H9 (cell line): ENCODE measurements at regions not wholly inside any gene's neighbourhood (a gene's known extent, or its start where the extent isn't known, plus 50 kb on each side); places are given as distances from the start of the nearest gene placed in this dataset.

Experiments
- DNase-seq: peaks from one replicate; pipeline ENCODE4 v3.0.0-alpha.2; 2017
- H2AFZ ChIP-seq: one replicate; pipeline ENCODE4 v1.6.1; 2013; ENCODE audit warnings: mild to moderate bottlenecking, low read length, control low read depth, moderate library complexity
- H2AK5ac ChIP-seq: 2 replicates; pipeline ENCODE4 v1.6.1; 2013; ENCODE audit warnings: low read length, control low read depth, mixed read lengths; ENCODE audit not compliant: insufficient read length
- H2BK120ac ChIP-seq: one replicate; pipeline ENCODE4 v1.6.1; 2013; ENCODE audit warnings: low read depth, mild to moderate bottlenecking, low read length, control low read depth, inconsistent platforms; ENCODE audit not compliant: poor library complexity, severe bottlenecking
- H2BK12ac ChIP-seq: 2 replicates; pipeline ENCODE4 v1.6.1; 2013; ENCODE audit warnings: low read length, control low read depth, mixed read lengths, low read depth; ENCODE audit not compliant: insufficient read length
- H2BK15ac ChIP-seq: 2 replicates; pipeline ENCODE4 v1.6.1; 2013; ENCODE audit warnings: low read depth, low read length, control low read depth
- H2BK20ac ChIP-seq: one replicate; pipeline ENCODE4 v1.6.1; 2013; ENCODE audit warnings: low read depth, mild to moderate bottlenecking, low read length, control low read depth, inconsistent platforms; ENCODE audit not compliant: poor library complexity, severe bottlenecking
- H2BK5ac ChIP-seq: 2 replicates; pipeline ENCODE4 v1.6.1; 2013; ENCODE audit warnings: low read length, control low read depth, mixed read lengths; ENCODE audit not compliant: insufficient read length
- H3K14ac ChIP-seq: 2 replicates; pipeline ENCODE4 v1.6.1; 2013; ENCODE audit warnings: low read length, control low read depth; ENCODE audit not compliant: insufficient read depth
- H3K18ac ChIP-seq: 2 replicates; pipeline ENCODE4 v1.6.1; 2013; ENCODE audit warnings: low read depth, mild to moderate bottlenecking, mixed read lengths, low read length, control low read depth; ENCODE audit not compliant: insufficient read length
- H3K23ac ChIP-seq: 2 replicates; pipeline ENCODE4 v1.6.1; 2013; ENCODE audit warnings: low read length, control low read depth, mixed read lengths, low read depth; ENCODE audit not compliant: insufficient read length
- H3K23me2 ChIP-seq: 2 replicates; pipeline ENCODE4 v1.6.1; 2013; ENCODE audit warnings: low read depth, mild to moderate bottlenecking, mixed read lengths, low read length, control low read depth; ENCODE audit not compliant: insufficient read length, poor library complexity, severe bottlenecking
- H3K27ac ChIP-seq: 2 replicates; pipeline ENCODE4 v1.5.1; 2013; ENCODE audit warnings: low read length, control low read depth, mixed read lengths, low read depth; ENCODE audit not compliant: insufficient read length
- H3K27me3 ChIP-seq: 2 replicates; pipeline ENCODE4 v1.6.1; 2013; ENCODE audit warnings: low read length, control low read depth, inconsistent platforms; ENCODE audit not compliant: insufficient read depth
- H3K4ac ChIP-seq: 2 replicates; pipeline ENCODE4 v1.6.1; 2013; ENCODE audit warnings: low read depth, mild to moderate bottlenecking, control low read depth, inconsistent platforms, low read length, moderate library complexity
- H3K4me1 ChIP-seq: 2 replicates; pipeline ENCODE4 v1.6.1; 2013; ENCODE audit warnings: low read length, control low read depth, inconsistent platforms; ENCODE audit not compliant: insufficient read depth
- H3K4me2 ChIP-seq: 2 replicates; pipeline ENCODE4 v1.6.1; 2013; ENCODE audit warnings: low read length, control low read depth, mixed read lengths; ENCODE audit not compliant: insufficient read length, insufficient read depth
- H3K56ac ChIP-seq: 2 replicates; pipeline ENCODE4 v1.6.1; 2013; ENCODE audit warnings: low read depth, mild to moderate bottlenecking, mixed read lengths, low read length, control low read depth; ENCODE audit not compliant: insufficient read length
- H3K79me1 ChIP-seq: 2 replicates; pipeline ENCODE4 v1.6.1; 2013; ENCODE audit warnings: low read depth, mild to moderate bottlenecking, moderate library complexity, low read length, control low read depth, inconsistent platforms; ENCODE audit not compliant: insufficient read depth, poor library complexity, severe bottlenecking
- H3K79me2 ChIP-seq: 2 replicates; pipeline ENCODE4 v1.6.1; 2013; ENCODE audit warnings: low read length, control low read depth, inconsistent platforms; ENCODE audit not compliant: insufficient read depth
- H3K9ac ChIP-seq: 2 replicates; pipeline ENCODE4 v1.6.1; 2013; ENCODE audit warnings: low read length, control low read depth, mixed read lengths; ENCODE audit not compliant: insufficient read length; ENCODE audit errors: extremely low read depth
- H3K9me3 ChIP-seq: one replicate; pipeline ENCODE4 v1.6.1; 2013; ENCODE audit warnings: low read depth, low read length, inconsistent platforms; ENCODE audit not compliant: control insufficient read depth
- H3T11ph ChIP-seq: one replicate; pipeline ENCODE4 v1.6.1; 2013; ENCODE audit warnings: mild to moderate bottlenecking, low read length, control low read depth, inconsistent platforms
- H4K20me1 ChIP-seq: one replicate; pipeline ENCODE4 v1.6.1; 2013; ENCODE audit not compliant: control insufficient read depth, insufficient read length, insufficient read depth
- H4K5ac ChIP-seq: 2 replicates; pipeline ENCODE4 v1.6.1; 2013; ENCODE audit warnings: low read depth, mild to moderate bottlenecking, mixed read lengths, low read length, control low read depth; ENCODE audit not compliant: insufficient read length
- H4K8ac ChIP-seq: replicated peaks from 2 replicates; pipeline ENCODE4 v1.6.1; 2013; ENCODE audit warnings: low read length, control low read depth, mixed read lengths, low read depth; ENCODE audit not compliant: insufficient read length
- H4K91ac ChIP-seq: 2 replicates; pipeline ENCODE4 v1.6.1; 2013; ENCODE audit warnings: low read depth, mild to moderate bottlenecking, moderate library complexity, mixed read lengths, low read length, control low read depth; ENCODE audit not compliant: insufficient read length
- H3K27ac Mint-ChIP-seq, 3 experiments: 2 replicates in 2 of 3; 3 replicates in 1 of 3; pipeline ENCODE4 v1.8.0; 2020 to 2021; ENCODE audit warnings: mixed read lengths in 3 of 3, mild to moderate bottlenecking in 1 of 3, moderate library complexity in 1 of 3
- H3K27me3 Mint-ChIP-seq: 2 replicates; pipeline ENCODE4 v1.8.0; 2021; ENCODE audit warnings: low read depth, mild to moderate bottlenecking, moderate library complexity, mixed read lengths
- H3K36me3 Mint-ChIP-seq, 3 experiments: 2 replicates in 2 of 3; 3 replicates in 1 of 3; pipeline ENCODE4 v1.8.0; 2020 to 2021; ENCODE audit warnings: low read depth in 3 of 3, mixed read lengths in 3 of 3; ENCODE audit not compliant: insufficient read depth in 1 of 3
- H3K4me1 Mint-ChIP-seq, 2 experiments: 2 replicates each; pipeline ENCODE4 v1.8.0; 2020; ENCODE audit warnings: mixed read lengths in 2 of 2
- H3K4me3 Mint-ChIP-seq, 2 experiments: 2 replicates in 1 of 2; 3 replicates in 1 of 2; pipeline ENCODE4 v1.8.0; 2020 to 2021; ENCODE audit warnings: mild to moderate bottlenecking in 2 of 2, mixed read lengths in 2 of 2, moderate library complexity in 1 of 2
- H3K9me3 Mint-ChIP-seq, 2 experiments: 2 replicates in 1 of 2; 3 replicates in 1 of 2; pipeline ENCODE4 v1.8.0; 2020; ENCODE audit warnings: mild to moderate bottlenecking in 2 of 2, mixed read lengths in 2 of 2, moderate library complexity in 1 of 2
- WGBS: extraction: QIAGEN DNeasy Blood & Tissue Kit; methylation state at CpG from one replicate; pipeline ENCODE4 v1.1.7; 2013; ENCODE audit warnings: missing lambda C conversion rate, low lambda C conversion rate, mixed read lengths; ENCODE audit not compliant: insufficient read length; ENCODE audit errors: extremely low coverage; 5-methylcytosine and 5-hydroxymethylcytosine counted together
- TF ChIP-seq, protein P1 (sequence below): fragments of 200-600 bp; sonication (generic); conservative IDR thresholded peaks from 3 replicates; pipeline ENCODE4 v1.8.0; 2021; ENCODE audit warnings: antibody characterized with exemption, mild to moderate bottlenecking

DNA sequence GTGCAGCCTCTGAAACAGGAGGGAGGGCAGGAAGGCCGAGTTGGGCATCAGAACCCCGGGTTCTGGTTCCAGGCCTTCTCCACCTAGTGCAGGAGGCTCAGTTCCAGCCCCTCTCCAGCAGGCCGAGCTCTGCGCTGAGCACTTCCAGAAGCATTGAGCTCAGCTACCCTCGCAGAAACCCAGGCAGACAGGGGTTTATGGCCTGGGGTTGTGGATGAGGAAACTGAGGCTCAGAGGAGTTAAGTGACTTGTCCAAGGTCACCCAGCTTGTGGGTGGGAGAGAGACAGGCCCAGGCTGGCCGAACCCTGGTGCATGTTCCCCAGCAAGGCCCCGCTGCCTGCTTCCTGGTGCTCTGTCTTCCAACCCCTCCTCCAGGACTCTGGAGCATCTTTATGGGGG, 348.9 kb downstream of the PTPRU start:
- no peaks in the 10 kb centered on the region for H3K79me1 ChIP-seq
- no peak overlapping the region for H3K4ac ChIP-seq
- H4K91ac ChIP-seq: no peak overlapping the region
- H2AK5ac ChIP-seq: no peak overlapping the region
- Mint-ChIP-seq H3K27ac (no peak overlapping the region), H3K36me3 (0 out of 7 replicates have a peak, but pooled peaks cover 0 to 1% (median 0%) of the 10 kb centered on the region in 3 experiments), H3K27me3 (no peaks in the 10 kb centered on the region; the same call in 1 of the 2 replicates), H3K4me1 (peaks cover 4 to 12% of the 10 kb centered on the region in 2 experiments; a peak in 3 of 4 replicates), H3K9me3 (no peaks in the 10 kb centered on the region; a peak in 2 of 5 replicates), H3K4me3 (no peak overlapping the region)
- no CpG with 5 or more reads among the region's 7 CpGs for WGBS
- TF ChIP-seq, protein P1, sequence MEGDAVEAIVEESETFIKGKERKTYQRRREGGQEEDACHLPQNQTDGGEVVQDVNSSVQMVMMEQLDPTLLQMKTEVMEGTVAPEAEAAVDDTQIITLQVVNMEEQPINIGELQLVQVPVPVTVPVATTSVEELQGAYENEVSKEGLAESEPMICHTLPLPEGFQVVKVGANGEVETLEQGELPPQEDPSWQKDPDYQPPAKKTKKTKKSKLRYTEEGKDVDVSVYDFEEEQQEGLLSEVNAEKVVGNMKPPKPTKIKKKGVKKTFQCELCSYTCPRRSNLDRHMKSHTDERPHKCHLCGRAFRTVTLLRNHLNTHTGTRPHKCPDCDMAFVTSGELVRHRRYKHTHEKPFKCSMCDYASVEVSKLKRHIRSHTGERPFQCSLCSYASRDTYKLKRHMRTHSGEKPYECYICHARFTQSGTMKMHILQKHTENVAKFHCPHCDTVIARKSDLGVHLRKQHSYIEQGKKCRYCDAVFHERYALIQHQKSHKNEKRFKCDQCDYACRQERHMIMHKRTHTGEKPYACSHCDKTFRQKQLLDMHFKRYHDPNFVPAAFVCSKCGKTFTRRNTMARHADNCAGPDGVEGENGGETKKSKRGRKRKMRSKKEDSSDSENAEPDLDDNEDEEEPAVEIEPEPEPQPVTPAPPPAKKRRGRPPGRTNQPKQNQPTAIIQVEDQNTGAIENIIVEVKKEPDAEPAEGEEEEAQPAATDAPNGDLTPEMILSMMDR: no peak
- H4K5ac ChIP-seq: no peak overlapping the region
- H3K14ac ChIP-seq: no peak overlapping the region; the same call in 1 of the 2 replicates
- H3K27me3 ChIP-seq: no peaks in the 10 kb centered on the region
- no peak overlapping the region for H2BK15ac ChIP-seq
- no peak overlapping the region for H2BK5ac ChIP-seq
- no peaks in the 10 kb centered on the region for H3K4me1 ChIP-seq
- H3K56ac ChIP-seq: no peak overlapping the region
- no peak overlapping the region for H3T11ph ChIP-seq
- H3K9ac ChIP-seq: no peak overlapping the region
- H3K79me2 ChIP-seq: no peaks in the 10 kb centered on the region
- H2BK20ac ChIP-seq: no peak overlapping the region
- H3K23me2 ChIP-seq: no peaks in the 10 kb centered on the region
- no peak overlapping the region for H3K4me2 ChIP-seq
- no peak overlapping the region for H2BK120ac ChIP-seq
- no peak overlapping the region for H3K18ac ChIP-seq
- H2AFZ ChIP-seq: no peak overlapping the region
- no peak overlapping the region for H3K27ac ChIP-seq
- no peaks in the 10 kb centered on the region for H3K9me3 ChIP-seq
- no peak for DNase-seq
- H4K8ac ChIP-seq: no peak overlapping the region
- H2BK12ac ChIP-seq: no peak overlapping the region
- no peak overlapping the region for H3K23ac ChIP-seq
- H4K20me1 ChIP-seq: no peaks in the 10 kb centered on the region
